ENCODE measurements at regions not wholly inside any gene's neighbourhood (a gene's known extent, or its start where the extent isn't known, plus 50 kb on each side); places are given as distances from the start of the nearest gene placed in this dataset.
"Not testable (repeated sequence)": the region's sequence is repeated elsewhere in the genome, so short reads cannot be mapped to it uniquely, and the experiment has no call there.

DNA sequence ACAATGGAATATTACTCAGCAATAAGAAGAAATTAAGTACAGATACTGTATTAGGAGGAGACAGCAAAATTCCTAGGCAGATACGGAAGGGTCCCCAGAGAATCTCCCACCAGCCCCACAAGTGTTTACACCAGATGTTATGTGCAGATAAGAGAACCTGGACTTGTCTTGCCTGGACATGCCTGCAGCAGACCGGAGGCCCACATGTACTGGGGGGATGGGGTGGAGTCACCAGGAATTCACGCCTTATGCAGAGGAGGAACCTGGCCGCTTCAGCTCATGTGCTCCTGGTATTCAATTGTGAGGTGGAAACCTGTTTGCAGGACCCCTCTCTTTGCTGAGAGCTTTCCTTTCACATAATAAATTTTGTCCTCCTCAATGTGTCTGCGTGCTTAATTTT lies 586.3 kb upstream of the DEFB115 start:
- not testable (repeated sequence) for DNase-seq

GRCh38 chr20:30675988-30676564 lies 581.4 kb upstream of the DEFB115 start:
- DNase-seq = not testable (repeated sequence)

GRCh38 chr20:30682236-30682635 lies 575.2 kb upstream of the DEFB115 start:
- not testable (repeated sequence) for DNase-seq

- not testable (repeated sequence) for DNase-seq
These were observed 544.6 kb upstream of the DEFB115 start for GRCh38 chr20:30712861-30713260.

DNA sequence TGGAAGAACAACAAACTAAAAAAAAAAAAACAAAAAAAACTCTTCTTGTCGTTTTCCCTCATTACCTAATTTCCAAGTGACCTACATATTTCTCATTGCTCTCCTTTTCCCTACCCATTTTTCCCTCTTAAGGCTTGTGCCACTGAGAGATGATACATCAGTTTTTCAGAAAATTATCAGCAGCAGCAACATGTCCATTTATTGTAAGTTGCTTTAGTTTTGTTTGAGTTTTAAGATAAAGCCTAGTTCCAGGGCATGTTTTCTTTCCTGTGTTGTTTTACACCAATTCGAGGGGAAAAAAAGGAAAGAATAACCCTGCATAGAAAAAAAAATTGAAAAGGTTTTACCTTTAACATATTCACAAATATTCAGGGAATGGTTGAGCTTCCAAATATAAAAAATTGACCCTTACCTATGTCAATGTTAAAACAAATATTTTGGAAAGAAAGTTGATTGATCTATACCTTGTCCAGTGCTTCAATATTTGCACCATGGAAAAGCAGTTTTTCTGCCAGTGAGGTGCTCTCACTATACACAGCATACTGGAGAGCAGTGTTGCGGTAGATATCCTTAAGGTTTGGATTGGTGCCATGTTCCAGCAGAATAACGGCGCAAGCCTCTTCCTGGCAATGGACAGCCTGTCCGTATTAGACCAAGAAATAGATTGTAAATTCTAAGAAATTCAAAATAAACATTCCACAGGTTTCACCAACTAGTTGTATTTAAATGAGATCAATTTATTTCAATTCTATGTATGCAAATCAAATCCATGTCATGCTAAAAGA lies 537.9 kb upstream of the DEFB115 start:
- DNase-seq = not testable (repeated sequence)

DNA sequence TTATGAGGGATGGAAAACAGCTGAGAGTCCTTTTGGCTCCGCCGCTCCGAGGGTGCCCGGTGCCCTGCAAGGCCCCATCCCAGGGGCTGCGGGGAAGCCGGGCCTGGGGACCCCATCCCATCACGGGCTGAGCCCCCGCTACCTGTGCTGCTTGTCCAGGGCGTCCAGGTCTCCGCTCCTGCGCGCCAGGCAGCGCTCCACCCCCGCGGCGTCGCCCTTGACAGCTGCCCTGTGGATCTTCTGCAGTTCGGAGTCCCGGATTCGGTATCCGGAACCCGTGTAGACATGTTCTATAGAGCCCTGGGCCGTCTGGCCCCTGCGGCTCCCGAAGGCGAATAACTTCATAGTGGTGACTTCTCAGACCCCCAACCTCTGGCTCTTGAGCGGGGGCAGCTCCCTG lies 534.0 kb upstream of the DEFB115 start:
- DNase-seq = not testable (repeated sequence)

GRCh38 chr20:30723934-30724687 lies 533.4 kb upstream of the DEFB115 start:
- peak; percentile 36 for DNase-seq

- DNase-seq = not testable (repeated sequence)
These were observed 532.8 kb upstream of the DEFB115 start for GRCh38 chr20:30724688-30725074.

- DNase-seq = not testable (repeated sequence)
These were observed 532.3 kb upstream of the DEFB115 start for GRCh38 chr20:30725188-30725587.

GRCh38 chr20:30728271-30728885 lies 529.1 kb upstream of the DEFB115 start:
- not testable (repeated sequence) for DNase-seq
